GM21447 (cell line): ENCODE measurements at regions not wholly inside any gene's neighbourhood (a gene's known extent, or its start where the extent isn't known, plus 50 kb on each side); places are given as distances from the start of the nearest gene placed in this dataset.
"Not testable (repeated sequence)": the region's sequence is repeated elsewhere in the genome, so short reads cannot be mapped to it uniquely, and the experiment has no call there.

ENCODE experiments used
- ATAC-seq: cut with Tn5 transposase; IDR thresholded peaks from one replicate; pipeline ENCODE4 v1.9.1; 2021; ENCODE audit not compliant: unreplicated experiment

DNA sequence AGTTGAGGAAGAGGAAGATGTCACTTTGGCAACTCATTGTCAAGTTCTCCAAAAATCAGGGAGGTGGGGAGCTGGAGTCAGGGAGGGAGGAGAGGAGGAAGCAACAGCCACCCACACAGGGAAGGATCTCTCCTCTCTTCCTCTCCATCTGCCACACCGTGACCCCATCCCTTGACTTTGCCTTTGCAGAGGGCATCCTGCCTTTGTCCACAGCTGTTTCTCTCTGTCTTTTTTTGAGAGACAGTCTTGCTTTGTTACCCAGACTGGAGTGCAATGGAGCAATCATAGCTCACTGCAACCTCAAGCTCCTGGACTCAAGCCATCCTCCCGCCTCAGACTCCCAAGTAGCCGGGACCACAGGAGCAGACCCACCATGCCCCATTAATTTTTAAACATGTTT, 276.0 kb downstream of the SHOX start:
- no peak for ATAC-seq

DNA sequence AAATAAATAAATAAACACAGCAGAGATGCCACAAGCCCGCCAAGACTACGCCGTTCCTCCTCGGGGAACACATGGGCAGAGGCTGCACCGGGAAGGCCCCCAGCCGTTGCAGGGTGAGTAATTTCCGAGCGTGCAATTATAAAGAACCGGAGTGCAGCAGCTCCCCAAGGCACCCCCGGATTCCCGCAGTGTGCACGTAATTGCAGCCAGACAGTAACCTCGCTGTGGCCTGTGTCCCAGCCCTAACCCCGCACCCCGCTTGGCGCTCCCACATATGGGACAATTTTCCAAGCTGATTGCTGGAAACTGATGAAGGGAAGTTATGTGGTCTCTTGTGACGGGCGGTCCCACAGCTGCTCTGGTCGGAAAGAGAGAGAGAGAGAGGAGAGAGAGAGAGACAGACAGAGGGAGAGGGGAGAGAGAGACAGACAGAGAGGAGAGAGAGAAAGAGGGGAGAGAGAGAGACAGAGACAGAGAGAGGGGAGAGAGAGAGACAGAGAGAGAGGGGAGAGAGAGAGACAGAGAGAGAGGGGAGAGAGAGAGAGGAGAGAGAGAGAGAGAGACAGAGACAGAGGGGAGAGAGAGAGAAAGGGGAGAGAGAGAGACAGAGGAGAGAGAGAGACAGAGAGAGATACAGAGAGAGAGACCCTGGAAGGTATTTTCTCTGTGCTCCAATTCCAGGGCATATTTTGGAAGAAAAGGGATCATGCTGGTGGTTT, 275.4 kb downstream of the SHOX start:
- ATAC-seq = no peak

DNA sequence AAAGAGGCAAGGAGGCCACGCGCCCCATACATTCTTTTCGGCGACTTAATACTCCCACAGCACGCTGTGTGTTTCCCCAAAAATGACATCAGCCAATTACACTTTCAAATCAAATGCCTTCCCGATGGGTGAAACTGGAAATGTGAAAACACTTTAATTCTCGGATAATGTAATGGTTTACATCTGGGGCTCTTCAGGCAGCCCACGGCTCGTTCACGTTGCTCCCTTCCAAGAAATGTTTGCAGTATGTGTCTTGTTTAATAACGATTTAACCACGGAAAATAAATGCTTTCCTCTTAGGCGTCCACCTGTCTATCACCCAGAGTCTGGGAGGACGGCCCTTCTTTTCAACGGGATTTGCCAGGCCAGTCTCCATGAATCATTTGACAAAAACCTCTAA, 272.5 kb downstream of the SHOX start:
- no peak for ATAC-seq

- ATAC-seq = no peak
Observed at GRCh38 chrX:896256-896655, 265.7 kb downstream of the SHOX start.

DNA sequence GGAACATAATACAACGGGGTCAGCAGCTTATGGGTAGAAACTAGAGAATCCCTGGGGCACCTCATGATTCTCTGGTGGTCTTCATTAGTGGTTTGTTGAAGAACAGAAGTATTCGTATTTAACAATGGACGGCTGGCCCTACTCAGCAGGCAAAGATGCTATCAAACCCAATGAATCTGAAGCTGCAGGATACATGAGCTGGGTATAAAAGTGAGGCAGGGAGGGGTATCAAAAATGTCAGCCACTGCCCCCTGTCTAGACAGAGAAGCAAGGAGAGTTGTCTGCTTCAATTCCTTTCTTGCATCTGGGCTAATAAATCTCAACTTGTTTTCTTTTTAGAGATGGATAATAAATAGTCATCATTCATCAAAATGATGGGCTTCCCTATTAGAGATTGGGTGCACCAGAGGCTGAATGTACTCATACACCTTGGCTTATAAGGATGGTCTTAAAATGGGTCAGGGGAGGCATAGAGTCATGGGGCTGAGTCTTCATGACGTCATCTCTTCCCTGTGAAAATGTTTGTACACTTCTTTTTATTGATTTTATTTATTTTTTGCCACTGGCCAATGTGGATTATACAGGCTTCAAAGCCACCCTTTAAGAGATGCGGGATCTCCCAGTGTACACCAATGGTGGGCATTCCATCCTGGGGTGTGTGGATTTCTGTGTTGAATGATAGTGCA, 259.5 kb downstream of the SHOX start:
- ATAC-seq = no peak

- not testable (repeated sequence) for ATAC-seq
Observed at GRCh38 chrX:887724-888123, 257.1 kb downstream of the SHOX start.

- no peak for ATAC-seq
Observed at GRCh38 chrX:883588-883987, 253.0 kb downstream of the SHOX start.

- not testable (repeated sequence) for ATAC-seq
Observed at GRCh38 chrX:879756-880698, 249.4 kb downstream of the SHOX start.

GRCh38 chrX:874061-874460, 243.5 kb downstream of the SHOX start:
- no peak for ATAC-seq

DNA sequence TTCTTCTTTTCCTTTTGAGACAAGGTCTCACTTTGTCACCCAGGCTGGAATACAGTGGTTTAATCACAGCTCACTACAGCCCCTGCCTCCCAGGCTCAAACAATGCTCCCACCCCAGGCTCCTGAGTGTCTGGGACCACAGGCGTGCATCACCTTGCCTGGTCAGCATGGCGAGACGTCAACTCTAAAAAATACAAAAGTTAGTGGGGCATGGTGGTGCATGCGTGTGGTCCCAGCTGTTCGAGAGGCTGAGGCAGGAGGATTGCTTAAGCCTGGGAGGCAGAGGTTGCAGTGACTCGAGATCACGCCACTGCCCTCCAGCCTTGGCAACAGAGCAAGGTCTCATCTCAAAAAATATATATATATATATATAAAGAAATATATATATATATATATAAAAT, 242.4 kb downstream of the SHOX start:
- ATAC-seq = no peak

DNA sequence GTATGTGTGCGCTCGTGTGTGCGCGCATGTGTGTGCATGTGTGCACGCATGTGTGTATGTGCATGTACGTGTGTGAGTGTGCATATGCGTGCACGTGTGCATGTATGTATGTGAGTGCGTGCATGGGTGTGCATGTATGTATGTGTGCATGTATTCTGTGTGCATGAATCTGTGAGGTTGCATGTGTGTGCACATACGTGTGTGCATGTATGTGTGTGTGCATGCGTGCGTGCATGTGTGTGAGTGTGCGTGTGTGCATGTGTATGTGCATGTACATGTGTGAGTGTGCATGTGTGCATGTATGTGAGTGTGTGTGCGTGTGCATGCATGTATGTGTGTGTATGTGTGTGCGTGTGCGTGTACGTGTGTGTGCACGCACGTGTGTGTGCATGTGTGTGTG, 241.5 kb downstream of the SHOX start:
- ATAC-seq = no peak

- no peak for ATAC-seq
Observed at GRCh38 chrX:871626-872025, 241.0 kb downstream of the SHOX start.

DNA sequence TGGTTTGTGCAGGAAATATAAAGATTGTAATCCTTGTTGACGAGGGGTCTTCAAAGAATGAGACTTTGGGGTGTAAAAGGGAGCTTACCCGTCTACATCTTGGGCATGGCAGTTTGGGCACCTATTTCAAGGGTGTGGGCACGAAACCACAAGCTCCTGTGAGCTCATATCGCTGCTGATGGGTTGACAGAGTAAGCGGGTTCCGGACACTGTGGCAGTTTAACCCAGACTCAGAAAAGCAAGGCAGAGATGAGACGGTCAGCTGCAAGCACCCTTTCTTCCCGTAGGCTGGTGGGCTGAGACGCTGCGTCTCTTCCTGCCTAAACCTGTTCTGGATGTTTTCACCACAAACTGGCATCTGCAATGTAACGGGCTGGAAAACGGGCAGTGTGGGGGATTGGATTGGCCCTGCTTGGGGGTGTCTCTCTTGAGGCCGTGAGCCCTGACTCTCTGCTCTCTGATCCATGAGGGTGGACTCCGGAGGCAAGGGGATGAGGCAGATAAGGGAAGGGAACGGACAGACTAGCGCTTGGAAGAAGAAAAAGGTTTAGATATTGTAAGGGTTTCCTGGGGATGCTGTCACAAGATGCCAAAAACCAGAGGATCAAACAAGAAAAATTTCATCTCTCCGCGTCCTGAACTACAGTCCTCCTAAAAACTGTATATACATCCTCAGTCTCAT, 237.5 kb downstream of the SHOX start:
- ATAC-seq = no peak

DNA sequence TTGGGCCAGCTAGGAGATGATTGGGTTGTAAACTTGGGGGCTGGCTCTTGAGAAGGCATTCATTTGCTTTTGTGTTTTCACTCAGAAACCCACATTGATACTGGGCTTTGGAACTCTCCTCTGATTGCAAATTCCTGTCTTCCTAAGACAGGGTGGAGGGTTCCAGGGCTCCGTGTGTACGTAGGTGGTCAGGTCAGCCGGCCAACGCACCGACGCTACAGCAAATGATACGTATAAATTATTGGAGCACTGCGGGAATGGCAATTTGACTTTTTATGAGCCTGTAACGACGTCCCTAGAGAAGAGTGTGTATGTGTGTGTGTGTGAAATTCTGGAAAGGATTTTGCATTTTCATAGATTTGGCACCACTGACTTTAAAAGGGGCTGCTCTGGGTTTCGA, 236.9 kb downstream of the SHOX start:
- ATAC-seq = no peak

GRCh38 chrX:866441-866990, 235.9 kb downstream of the SHOX start:
- ATAC-seq = no peak

DNA sequence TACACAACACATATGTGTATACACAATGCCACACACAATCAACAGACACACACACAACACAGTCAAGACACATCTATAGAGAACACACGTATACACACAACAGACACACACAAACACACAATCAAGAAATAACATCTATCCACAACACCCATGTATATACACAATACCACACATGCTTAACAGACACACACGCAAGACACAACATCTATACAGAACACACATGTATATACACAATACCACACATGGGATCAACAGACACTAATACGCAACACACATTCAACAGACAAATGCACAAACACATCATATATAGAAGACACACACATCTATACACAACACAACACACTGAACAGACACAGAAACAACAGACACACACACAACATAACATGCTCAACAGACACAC, 234.8 kb downstream of the SHOX start:
- no peak for ATAC-seq

DNA sequence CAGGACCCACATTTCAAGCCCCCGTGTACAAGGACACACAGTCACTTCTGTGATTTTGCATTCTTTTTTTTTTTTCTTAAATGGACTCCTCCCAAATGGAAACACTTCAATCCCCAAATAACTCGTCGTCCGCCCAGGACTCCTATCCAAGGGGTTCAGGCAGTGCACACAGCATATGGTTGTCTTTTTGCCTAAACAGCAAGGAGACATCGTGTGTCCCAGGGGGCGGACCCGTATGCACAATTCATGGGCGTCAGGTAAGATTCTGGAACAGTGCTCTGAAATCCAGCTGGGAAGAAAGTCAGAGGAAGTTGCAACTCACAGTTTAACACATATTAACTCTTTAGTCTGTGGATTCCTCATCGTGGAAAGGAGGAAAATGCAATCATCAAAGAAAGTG, 231.3 kb downstream of the SHOX start:
- ATAC-seq = no peak

DNA sequence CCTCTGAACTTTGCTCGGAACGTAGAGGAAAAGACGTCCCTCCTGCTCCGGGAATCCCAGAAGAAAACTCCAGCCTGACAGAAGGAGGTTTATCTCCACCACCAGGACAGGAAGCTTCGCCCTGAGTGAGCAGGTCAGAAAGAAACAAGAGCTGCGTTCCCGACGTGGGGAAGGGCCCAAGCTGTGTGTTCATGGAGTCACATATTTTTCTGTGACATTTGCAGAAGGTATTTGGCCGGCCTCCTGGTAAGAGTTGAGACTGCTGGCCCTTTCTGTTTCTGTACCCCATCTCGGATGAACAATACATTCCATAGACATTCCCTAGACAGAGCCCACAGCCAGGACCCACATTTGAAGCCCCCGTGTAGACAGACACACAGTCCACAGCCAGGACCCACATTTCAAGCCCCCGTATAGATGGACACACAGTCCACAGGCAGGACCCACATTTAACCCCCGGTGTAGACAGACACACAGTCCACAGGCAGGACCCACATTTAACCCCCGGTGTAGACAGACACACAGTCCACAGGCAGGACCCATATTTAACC, 230.8 kb downstream of the SHOX start:
- no peak for ATAC-seq

DNA sequence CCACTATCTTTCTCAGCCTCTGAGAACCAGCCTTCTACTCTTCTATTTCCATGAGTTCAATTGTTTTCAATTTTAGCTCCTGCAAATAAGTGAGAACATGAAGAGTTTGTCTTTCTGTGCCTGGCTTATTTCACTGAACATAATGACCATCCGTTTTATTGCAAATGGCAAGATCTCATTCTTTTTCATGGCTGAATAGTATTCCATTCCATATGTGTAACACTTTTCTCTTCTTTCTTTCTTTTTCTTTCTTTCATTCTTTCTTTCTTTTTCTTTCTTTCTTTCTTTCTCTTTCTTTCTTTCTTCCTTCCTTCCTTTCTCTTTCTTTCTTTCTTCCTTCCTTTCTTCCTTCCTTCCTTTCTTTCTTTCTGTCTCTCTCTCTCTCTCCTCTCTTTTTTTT, 228.7 kb downstream of the SHOX start:
- no peak for ATAC-seq

DNA sequence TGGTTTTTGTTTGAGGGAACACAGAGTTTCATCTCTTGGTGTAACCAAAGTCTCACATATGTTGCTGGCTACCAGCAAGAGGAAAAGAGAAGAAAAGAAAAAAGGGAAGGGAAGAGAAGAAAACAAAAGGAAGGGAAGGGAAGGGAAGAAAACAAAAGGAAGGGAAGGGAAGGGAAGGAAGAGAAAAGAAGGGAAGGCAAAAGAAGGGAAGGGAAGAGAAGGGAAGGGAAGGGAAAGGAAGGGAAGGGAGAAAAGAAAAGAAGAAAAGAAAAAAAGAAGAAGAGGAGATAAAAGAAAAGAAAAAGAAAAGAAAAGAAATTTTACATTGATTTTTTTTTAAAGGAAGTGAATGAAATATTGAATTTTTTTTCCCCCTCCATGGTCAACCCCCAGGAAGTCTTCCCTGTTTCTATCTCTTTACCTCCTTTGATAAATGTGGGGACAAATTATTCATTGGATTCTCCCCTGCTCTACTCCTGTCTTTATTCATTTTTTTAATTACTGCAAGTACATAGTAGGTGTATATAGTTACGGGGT, 228.0 kb downstream of the SHOX start:
- ATAC-seq = no peak
